Heart left ventricle (tissue), 16 donors: ENCODE measurements at regions not wholly inside any gene's neighbourhood (a gene's known extent, or its start where the extent isn't known, plus 50 kb on each side); places are given as distances from the start of the nearest gene placed in this dataset.
A peak's percentile ranks its signal among the peaks of the same experiment; 100 is the strongest.

Source experiments
- ATAC-seq, 4 donors: fragments of 200-7000 bp; cut with Tn5 transposase; one replicate each; pipeline ENCODE4 v1.9.1; 2020 to 2022; ENCODE audit warnings: moderate library complexity in 4 of 4, mild to moderate bottlenecking in 3 of 4, moderate number of reproducible peaks in 1 of 4
- DNase-seq, 5 donors: peaks; one replicate each; pipeline ENCODE4 v3.0.0-alpha.2; 2020
- H3K27ac ChIP-seq, 12 donors: fragments of 200-600 bp; sonication (generic) in 4 of 12; one replicate each; pipeline versions ENCODE4 v1.5.0 to v1.8.0; 2016 to 2022; ENCODE audit warnings: mild to moderate bottlenecking in 2 of 12
- H3K27me3 ChIP-seq, 9 donors: fragments of 200-600 bp; sonication (generic) in 2 of 9; one replicate each; pipeline versions ENCODE4 v1.5.1 to v1.8.0; 2016 to 2022; ENCODE audit warnings: mild to moderate bottlenecking in 3 of 9
- H3K36me3 ChIP-seq, 9 donors: fragments of 200-600 bp; sonication (generic) in 2 of 9; one replicate each; pipeline versions ENCODE4 v1.5.0 to v1.8.0; 2018 to 2022; ENCODE audit warnings: mild to moderate bottlenecking in 2 of 9
- H3K4me1 ChIP-seq, 12 donors: fragments of 200-600 bp; sonication (generic) in 4 of 12; one replicate each; pipeline versions ENCODE4 v1.5.0 to v1.8.0; 2016 to 2022; ENCODE audit warnings: mild to moderate bottlenecking in 3 of 12
- H3K4me3 ChIP-seq, 12 donors: fragments of 200-600 bp; sonication (generic) in 4 of 12; one replicate each; pipeline versions ENCODE4 v1.5.0 to v1.8.0; 2017 to 2022; ENCODE audit warnings: mild to moderate bottlenecking in 9 of 12, moderate library complexity in 4 of 12
- H3K9me3 ChIP-seq, 12 donors: fragments of 200-600 bp; sonication (generic) in 4 of 12; one replicate each; pipeline versions ENCODE4 v1.5.0 to v1.8.0; 2016 to 2022; ENCODE audit warnings: mild to moderate bottlenecking in 1 of 12
- CTCF ChIP-seq, 12 donors: fragments of 200-600 bp; sonication (generic) in 4 of 12; IDR thresholded peaks; one replicate each; pipeline versions ENCODE4 v1.5.0 to v1.8.0; 2018 to 2022; ENCODE audit warnings: antibody characterized with exemption in 12 of 12, mild to moderate bottlenecking in 5 of 12
- POLR2A ChIP-seq, 2 donors: fragments of 450-650 bp; IDR thresholded peaks; one replicate each; pipeline ENCODE4 v1.6.1; 2017; ENCODE audit warnings: antibody characterized with exemption in 2 of 2, mild to moderate bottlenecking in 2 of 2, moderate library complexity in 2 of 2
- WGBS, 4 donors: extraction: QIAGEN DNeasy Blood & Tissue Kit in 2 of 4; methylation state at CpG; one replicate each; pipeline versions ENCODE4 v1.1.5 to v1.1.7; 2013 to 2018; 5-methylcytosine and 5-hydroxymethylcytosine counted together
- intact Hi-C, 10 donors: fragments of 100-400 bp; cut with DNase I; formaldehyde crosslinking; loops; one replicate each; pipeline versions ENCODE4 v1.11.1 to v1.14.2; 2022
- donor health status: ischemic (EF 13 %, LVEDD 7.1; RV severe dilation, severe dysfunction).
- donor health status: healthy with polysubstance abuse.
- donor health status: DM: no; HTN: yes; CAD: no.
- donor health status: DM: no; HTN: no; CAD: no.
- donor health status: ischemic (EF 25% LVEDD 6.9; RV normal size, moderate dysfunction).
- donor health status: ischemic (EF 25% LVEDD 5.7; RV mildly dilated, moderate dysfunction).
- donor health status: healthy.
- donor health status: DM: yes; HTN: yes; CAD: no.
- donor health status: ischemic (EF 35%, LVEDD 5.7; RV mildly dilated, moderate dysfunction).
- donor health status: nonischemic (EF 11% LVEDD 7.7; RV severe dilation, severe dysfunction).
- donor health status: DM: yes; HTN: yes; CAD: no.
- donor health status: PGD.
- donor health status: ischemic (EF 29% LVEDD 5.4; RV normal size, mild dysfunction).
- donor health status: nonischemic (EF 23%, LVEDD 6.1; RV moderate dilation, normal function).

- Histone ChIP-seq H3K27me3 (no peaks in the 10 kb centered on the region), H3K4me1 (peaks cover 7 to 87% (median 48%) of the 10 kb centered on the region in 12 donors), H3K9me3 (no peaks in the 10 kb centered on the region), H3K36me3 (peaks cover 0 to 41% (median 19%) of the 10 kb centered on the region in 9 donors), H3K4me3 (peak overlapping the region in 4 of 12 donors; percentile 34 to 57 (median 48)), H3K27ac (peak overlapping the region in 3 of 12 donors; percentile 13 to 87 (median 72))
- no peak for TF ChIP-seq CTCF (IDR thresholded peaks at IDR 0.05)
- no peak for TF ChIP-seq POLR2A (IDR thresholded peaks at IDR 0.05)
- 61 to 70% (median 63%) methylated on average over 2 of the region's 2 CpGs for WGBS, 4 donors
- intact Hi-C loops, result loop anchor here in 1 of 10 donors (2.0 kb wide), 1 partner anchor 14 kb away; no protein-coding TSS in a partner anchor
- DNase-seq, result no peak
- no peak for ATAC-seq
These were observed 206.3 kb upstream of the KLF14 start for GRCh38 chr7:130940326-130940725.

- Histone ChIP-seq H3K27ac (peak overlapping the region in 11 of 12 donors; percentile 21 to 87 (median 66)), H3K4me1 (peaks cover 7 to 93% (median 48%) of the 10 kb centered on the region in 12 donors), H3K27me3 (no peaks in the 10 kb centered on the region), H3K36me3 (peaks cover 0 to 41% (median 19%) of the 10 kb centered on the region in 9 donors), H3K4me3 (peak overlapping the region in 10 of 12 donors; percentile 25 to 57 (median 46)), H3K9me3 (no peaks in the 10 kb centered on the region)
- DNase-seq (no peak), ATAC-seq (no peak)
- 52 to 64% (median 59%) methylated on average over 7 of the region's 7 CpGs for WGBS, 4 donors
- no peak for TF ChIP-seq CTCF (IDR thresholded peaks at IDR 0.05)
- TF ChIP-seq POLR2A (IDR thresholded peaks at IDR 0.05), result no peak
- intact Hi-C loops, result loop anchor here in 1 of 10 donors (2.0 kb wide), 1 partner anchor 14 kb away; no protein-coding TSS in a partner anchor
These were observed 206.9 kb upstream of the KLF14 start for GRCh38 chr7:130940907-130941306.

GRCh38 chr7:130941322-130942210 lies 207.6 kb upstream of the KLF14 start:
- peak in 3 of 5 donors; percentile 46 to 67 (median 53) for DNase-seq
- WGBS, 4 donors, result 23 to 51% (median 36%) methylated on average over 20 of the region's 20 CpGs

More at GRCh38 chr7:130941322-130942210, 207.6 kb upstream of the KLF14 start:
- ATAC-seq, result peak; percentile 28 to 75 (median 70)
- peak overlapping the region; percentile 14 to 87 (median 66) for H3K27ac ChIP-seq
- no peak for TF ChIP-seq POLR2A (IDR thresholded peaks at IDR 0.05)
- TF ChIP-seq CTCF (IDR thresholded peaks at IDR 0.05), result no peak
- H3K36me3 ChIP-seq, result peaks cover 0 to 34% (median 19%) of the 10 kb centered on the region in 9 donors
- intact Hi-C loops, result loop anchor here in 1 of 10 donors (2.0 kb wide), 1 partner anchor 15 kb away; no protein-coding TSS in a partner anchor
- peaks cover 7 to 93% (median 49%) of the 10 kb centered on the region in 12 donors for H3K4me1 ChIP-seq
- peak overlapping the region in 11 of 12 donors; percentile 9 to 57 (median 45) for H3K4me3 ChIP-seq
- no peaks in the 10 kb centered on the region for H3K27me3 ChIP-seq
- H3K9me3 ChIP-seq, result no peaks in the 10 kb centered on the region
